ENCODE measurements at regions not wholly inside any gene's neighbourhood (a gene's known extent, or its start where the extent isn't known, plus 50 kb on each side); places are given as distances from the start of the nearest gene placed in this dataset.
A peak's percentile ranks its signal among the peaks of the same experiment; 100 is the strongest.

DNA sequence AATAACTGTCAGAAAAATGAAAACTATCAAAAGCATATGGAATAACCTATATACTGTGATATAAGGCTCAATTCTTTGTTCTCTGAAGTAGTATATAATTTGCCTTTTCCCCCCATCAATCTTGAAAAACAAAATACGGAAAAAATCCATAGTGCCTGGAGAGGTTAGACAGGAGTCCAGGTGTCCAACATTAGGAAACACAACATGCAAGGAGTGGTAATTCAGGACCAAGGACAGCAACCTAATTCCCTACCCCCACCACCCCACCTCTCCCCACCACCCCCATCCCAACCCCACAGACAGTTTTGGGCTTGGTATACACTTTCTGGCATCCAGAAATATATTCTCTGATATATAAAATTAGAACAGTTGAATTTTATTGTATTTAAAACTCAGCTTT is 55.1 kb upstream of the SLC25A26 start:
- DNase-seq (ENCODE audit: low spot score): no peak

DNA sequence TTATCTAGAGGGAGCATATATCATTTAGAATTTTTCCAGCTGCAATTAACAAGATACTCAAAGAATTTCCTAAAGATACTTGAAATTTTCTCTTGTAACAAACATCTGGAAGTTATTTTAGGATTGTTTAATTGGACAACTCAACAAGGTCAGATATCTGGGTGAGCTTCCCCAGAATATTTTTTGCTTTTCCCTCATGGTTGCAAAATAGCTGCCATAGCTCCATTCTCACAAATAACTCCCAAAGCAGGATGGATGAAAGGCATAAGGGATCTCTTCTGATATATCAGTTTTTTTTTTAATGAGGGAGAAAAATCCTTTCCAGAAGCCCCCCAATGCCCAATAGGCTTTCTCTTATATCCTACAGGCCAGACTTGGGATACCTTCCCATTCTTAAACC is 56.6 kb upstream of the SLC25A26 start:
- DNase-seq (ENCODE audit: low spot score): no peak

DNA sequence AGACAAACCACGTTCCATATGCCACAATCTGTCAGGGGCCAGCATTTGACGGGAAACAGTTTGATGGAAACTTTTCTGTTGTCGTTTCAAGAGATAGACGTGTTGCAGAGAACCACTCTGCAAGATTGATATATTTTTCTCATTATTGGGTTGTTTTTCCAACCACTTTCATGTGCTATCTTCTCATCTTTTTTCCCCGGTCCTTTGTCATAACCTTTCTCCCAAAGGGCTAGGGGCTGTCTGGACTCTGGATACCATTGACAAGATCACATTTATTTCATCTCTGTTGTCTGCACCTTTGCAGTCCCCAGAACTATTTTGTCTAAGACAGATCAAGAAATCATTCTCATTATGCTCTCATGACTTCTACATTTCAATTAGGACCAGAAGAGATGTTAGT is 57.6 kb upstream of the SLC25A26 start:
- DNase-seq (ENCODE audit: low spot score): no peak

DNA sequence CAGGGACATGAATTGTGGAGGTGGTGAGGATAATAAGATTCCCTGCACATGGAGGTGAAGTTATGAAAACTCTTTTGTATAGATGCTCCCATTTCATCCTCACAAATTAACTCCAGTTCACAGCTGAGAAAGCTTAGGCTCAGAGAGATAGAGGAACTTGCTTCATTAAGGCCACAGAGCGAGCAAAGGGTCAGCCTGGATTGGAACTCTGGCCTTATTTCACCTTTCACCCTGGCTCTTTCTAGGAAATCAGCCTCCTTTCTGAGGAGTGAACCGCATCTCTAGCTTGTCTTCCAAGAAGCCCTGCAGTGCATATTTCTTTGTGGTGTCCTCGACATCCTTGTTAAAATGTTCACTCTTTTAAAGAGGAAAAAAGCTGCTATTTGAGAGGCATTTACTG is 58.0 kb upstream of the SLC25A26 start:
- DNase-seq (ENCODE audit: low spot score): no peak

DNA sequence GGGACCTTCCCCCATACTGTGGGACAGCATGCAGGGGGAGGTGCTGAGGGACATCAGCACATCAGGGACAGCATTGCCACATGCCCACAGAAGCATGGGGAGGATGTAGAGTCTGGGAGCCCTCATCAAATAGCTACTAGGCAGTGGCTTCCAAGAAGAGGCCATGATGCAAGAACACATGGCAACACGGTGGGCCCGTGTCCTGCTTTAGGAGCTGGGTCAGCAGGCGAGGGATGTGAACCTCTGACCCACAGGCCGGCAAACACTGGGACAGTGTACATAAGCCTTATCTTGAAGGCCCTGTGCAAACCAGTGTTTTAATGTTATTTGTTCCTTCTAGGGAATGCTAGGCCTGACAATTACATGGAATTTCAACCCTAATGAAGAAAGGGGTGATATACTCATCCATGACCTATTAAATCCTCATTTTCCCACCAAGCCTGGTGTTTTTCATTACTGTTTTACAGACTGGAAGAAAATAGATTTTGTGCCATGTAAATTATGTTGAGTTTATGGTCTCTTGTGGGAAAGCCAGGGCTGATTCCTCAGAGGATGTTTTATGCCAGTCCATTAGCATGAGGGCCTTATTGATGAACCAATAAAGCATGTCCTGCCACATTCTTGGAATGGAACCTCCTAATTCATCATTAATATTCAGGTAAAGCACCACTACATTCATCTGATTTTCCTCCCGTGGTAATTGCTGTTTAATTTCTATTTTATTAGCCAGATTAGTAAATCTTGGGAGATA is 61.7 kb upstream of the SLC25A26 start:
- DNase-seq (ENCODE audit: low spot score): no peak

DNA sequence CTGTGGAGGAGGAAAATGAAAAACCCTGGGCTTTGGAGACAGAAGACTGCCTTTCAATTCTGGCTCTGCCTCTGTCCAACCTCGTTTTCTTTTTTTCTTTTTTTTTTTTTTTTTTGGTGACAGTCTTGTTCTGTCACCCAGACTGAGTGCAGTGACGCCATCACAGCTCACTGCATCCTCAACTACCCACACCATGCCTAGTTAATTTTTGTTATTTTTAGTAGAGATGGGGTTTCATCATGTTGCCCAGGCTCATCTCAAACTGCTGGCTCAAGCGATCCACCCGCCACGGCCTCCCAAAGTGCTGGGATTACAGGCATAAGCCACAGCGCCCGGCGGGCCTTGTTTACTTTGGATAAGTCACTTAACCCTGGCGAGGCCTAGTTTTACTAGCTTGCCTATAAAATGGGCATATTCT is 66.3 kb upstream of the SLC25A26 start:
- DNase-seq (ENCODE audit: low spot score): no peak

DNA sequence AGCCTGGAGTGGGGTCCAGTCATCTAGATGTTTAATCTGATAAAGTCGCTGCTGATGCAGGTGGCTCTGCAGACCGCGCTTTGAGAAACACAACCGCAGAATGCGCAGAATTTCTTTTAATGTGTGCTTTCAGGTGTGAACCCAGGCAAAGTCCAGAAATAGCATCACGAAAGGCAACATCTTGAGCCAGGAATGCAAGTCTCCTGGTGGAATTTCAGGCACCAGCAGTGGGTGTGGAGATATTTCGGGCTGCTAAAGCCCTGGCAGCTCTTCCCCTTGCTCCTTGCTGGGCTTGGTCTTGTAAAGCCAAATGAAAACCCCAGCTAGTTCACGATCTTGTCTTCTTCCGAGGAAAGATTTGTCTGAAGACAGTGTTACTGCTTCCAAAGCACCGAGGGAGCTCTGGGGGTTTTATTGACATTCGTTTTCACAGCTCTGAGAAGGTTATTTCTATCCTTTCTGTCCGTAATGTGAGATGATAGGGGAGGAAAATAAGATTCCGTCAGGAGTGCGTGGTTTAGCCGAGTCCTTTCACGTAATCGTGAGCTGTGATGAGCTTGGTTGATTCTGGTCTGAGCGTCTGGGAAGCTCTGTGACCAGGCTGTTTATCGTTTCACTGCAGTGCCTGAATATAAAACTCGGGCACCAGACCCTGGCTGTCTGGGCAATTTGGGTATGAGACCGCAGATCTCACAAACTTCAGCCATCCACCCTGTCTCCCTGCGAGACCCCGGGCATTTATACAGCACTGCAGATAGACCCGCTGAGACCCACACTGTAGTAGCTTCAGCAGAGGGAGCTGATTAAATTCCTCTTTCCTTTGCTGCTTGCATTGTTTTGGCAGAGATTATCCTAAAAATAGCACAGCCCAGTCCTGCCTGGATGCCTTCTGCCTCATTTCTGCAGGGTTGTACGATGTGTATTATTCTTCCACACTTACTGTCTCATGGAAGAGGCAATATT is 67.0 kb upstream of the SLC25A26 start:
- DNase-seq (ENCODE audit: low spot score): no peak

DNA sequence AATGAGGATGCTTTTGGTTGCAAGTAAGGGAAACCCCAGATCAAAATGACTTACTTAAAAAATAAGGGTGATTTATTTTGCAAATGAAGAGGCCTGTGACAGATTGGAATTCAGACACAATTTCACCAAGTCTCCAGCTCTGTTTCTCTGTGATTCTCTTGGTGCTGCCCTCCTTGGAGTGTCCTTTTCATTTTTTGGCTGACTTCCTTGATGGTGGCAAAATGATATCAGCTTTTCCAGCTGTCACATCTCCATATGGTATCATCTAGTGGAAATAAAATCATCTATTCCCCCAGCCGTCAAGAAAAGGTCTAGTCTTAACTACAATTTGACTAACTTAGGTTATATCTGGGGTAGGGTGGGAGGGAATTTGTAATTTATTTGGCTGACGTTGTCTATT is 68.5 kb upstream of the SLC25A26 start:
- no peak for DNase-seq (ENCODE audit: low spot score)

DNA sequence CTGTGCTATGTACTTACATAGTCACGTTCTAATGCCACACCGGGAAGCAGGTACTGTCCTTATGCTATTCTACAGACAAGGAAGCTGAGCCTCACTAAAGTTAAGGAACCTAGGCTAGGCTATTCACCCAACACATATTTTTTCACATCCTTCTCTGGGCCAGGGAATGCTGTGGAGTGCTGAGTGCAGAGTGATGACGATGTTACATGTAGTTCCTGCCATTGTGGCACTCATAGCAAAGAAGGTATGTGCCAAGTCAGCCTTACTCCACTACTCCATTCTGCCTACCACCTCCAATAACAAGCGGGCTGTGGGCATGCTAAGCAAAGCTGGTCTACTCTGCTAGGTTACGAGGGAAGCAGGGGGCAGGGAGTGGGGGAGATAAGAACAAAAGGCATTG is 69.8 kb upstream of the SLC25A26 start:
- DNase-seq (ENCODE audit: low spot score): no peak

DNA sequence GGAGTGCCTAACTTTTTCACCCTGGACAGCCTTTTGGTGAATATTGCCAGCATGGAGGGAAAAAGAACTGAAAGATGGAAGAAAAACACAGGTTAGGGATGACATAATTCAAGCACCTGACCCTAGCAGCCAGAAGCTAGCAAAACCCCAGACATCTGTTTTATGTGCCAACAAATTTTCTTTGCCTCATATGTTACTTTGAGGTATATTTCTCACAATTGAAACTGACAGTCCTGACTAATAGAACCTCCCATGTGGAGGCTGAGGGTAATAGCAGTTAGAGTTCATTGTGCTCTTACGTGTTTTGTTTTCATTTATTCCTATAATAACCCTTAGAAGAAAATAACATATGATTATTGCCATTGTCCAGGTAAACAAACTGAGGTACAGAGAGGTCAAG is 71.5 kb upstream of the SLC25A26 start:
- DNase-seq (ENCODE audit: low spot score): no peak

DNA sequence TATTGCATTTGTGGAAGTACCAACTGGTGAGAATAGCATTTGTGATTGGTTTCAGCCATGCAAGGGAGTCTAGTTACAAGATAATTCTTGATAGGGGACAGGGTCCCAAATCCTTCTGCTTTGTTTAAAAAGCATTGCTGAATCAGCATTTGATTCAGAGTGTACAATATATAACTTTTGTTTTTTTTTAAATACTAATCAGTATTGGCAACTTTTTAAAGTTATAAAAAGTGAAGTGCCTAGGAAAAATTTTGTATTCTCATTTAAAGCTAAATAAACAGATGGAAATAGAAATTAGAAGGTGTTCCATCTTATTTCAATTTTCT is 75.4 kb upstream of the SLC25A26 start:
- DNase-seq (ENCODE audit: low spot score): no peak

DNA sequence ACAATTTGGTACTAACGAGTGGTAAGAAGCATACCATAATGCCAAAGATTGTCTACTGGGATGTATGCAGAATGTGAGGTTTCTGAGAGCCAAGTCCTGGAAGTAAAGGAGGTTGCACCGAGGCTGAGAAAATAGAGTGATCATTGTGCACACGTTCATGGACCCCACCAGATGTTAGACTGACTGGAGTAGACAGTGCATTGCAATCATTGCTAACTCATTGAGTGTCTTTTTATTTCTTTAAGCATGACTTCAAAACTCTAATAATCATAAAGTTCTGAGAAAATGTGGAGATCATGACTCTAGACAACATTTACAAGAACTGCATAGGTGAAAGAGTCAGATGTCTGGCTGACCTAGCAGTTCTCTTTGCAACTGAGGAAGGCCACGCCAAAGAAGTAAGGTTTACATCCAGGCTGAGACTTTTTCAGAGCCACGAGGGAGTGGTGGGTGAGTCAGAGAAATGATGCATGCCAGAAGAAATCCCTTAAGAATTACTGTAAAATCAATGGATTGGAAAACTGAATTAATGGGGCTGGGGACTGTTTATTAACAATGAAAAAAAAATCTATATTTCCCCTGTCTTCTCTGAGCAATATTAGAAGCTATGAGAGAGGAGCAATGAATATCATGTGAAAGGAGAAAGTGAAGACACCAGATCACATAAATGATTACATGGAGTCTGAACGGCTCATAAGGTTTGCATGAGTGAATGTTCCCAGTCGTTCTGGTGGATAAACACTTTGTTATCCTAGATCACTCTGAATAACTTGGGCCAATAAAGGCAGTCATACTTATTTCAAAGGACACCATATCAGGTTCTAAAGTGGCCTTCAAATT is 76.0 kb upstream of the SLC25A26 start:
- DNase-seq (ENCODE audit: low spot score): no peak

DNA sequence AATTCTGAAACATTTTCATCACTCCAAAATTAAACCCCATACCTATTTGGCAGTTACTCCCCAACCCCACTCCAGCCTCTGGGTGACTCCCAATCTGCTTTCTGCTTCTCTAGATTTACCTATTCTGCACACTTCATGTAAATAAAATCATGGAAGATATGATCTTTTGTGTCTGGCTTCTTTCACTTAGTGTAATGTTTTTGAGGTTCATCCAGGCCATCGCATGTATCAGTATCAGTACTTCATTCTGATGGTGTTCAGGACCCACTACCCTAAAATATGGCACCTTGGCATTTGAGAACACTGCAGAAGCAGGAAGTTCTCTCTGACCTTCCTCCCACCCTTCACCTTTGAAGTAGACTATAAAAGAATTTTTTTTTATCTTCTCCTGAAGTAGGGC is 78.7 kb upstream of the SLC25A26 start:
- DNase-seq (ENCODE audit: low spot score): no peak

DNA sequence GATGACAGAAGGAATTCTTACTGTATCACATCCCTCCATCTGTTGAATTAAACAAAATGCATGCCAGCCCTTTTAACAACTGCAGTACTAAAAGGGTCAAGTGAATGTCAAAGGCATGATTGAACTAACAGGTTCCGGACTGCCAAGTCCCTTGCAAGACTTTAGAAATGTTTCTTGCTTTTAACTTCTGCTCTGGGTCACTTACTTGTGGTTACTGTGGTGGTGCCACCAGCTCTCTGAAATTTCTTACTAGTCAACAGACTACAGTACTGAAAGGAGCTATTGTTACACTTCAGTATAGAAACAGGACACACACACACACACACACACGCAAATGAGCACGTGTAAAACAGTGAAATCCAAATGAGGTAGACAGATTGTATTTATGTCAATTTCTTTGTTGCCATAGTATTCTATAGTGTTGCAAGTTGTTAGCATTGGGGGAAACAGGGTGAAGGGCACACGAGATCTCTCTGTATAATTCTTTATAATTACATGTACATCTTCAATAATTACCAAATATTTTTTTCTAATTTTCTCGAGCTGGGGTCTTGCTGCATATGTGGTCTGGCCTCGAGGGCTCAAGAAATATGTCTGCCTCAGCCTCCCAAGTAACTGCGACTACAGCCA is 79.9 kb upstream of the SLC25A26 start:
- peak; percentile 79 for DNase-seq (ENCODE audit: low spot score)

DNA sequence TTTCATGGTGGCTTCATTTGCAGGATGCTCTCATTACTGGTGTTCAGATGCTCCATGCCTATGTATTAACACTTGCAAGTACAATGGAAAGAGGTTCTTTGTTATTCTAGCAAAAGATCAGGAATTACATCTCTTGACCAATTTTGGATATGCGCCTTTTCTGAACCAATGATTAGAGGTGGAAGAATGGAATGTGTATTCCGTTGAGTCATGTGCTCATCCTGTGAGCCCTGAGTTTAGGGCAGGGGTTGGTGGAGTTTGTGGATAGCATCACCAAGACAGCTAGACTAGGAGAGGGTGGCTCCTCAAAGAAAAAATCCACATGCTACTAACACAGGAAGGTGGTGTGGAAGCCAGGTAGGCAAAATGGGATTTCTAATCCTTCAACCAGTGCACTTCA is 80.7 kb upstream of the SLC25A26 start:
- no peak for DNase-seq (ENCODE audit: low spot score)

DNA sequence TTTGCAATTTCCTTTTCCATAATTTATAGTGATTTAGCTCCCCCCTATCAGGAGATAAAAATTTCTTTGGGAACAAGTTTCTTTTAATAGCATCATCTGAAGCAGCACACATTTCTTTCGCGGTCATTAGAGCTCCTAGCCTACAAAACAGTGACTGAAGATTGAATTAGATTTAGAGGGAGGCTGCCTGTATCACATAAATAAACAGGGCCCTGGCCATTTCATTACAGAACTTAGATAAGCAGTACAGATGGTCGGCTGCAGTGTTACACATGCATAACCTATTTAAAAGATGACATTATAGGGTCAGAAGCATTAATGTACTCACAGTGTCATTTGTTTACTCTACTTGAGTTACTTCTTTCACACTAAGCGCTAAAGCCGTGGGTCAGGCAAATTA is 81.4 kb upstream of the SLC25A26 start:
- DNase-seq (ENCODE audit: low spot score): no peak

DNA sequence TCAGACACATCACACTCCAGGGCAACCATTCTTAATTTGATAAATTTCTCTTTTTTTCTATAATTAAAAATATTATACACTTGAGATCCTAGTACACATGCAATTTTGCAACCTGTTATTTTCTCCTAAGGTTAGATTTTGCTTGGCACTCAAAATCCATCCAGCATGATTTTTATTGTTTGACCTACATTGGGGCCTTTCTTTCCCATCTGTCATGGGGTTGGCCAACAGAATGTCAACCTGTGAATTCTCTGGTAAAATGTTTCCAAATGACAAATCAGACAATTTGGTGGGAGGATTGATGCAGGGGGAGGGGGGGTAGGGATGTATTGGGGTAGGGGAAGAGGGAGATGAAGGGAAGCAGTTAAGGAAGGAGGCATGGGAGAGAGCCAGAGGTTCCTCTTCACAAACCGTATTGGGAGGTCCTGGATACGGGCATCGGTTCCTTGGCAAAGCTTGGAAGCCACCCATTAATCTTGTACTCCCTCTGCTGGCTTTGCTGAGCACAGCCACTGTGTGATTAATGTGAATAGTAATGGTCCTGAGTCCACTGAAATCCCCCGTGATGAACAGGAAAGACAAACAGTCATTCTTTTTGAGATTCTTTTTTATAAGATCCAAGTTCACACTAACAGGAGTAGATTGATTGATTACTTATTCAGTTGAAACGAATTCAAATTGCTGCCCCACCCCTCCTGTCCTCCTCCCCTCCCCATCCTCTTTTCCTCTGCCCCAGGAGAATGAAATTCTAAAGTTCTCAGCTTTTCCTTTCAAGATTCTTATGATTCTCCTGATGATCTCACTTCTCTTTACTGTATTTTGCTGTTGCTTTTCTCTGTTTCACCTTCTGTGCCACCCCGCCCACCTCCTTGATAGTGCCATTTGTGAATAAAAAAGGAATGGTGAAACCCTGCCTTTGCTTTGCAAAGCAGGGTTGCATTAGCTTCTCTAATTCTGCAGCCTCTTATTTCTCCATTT is 82.2 kb upstream of the SLC25A26 start:
- peak; percentile 64 for DNase-seq (ENCODE audit: low spot score)

DNA sequence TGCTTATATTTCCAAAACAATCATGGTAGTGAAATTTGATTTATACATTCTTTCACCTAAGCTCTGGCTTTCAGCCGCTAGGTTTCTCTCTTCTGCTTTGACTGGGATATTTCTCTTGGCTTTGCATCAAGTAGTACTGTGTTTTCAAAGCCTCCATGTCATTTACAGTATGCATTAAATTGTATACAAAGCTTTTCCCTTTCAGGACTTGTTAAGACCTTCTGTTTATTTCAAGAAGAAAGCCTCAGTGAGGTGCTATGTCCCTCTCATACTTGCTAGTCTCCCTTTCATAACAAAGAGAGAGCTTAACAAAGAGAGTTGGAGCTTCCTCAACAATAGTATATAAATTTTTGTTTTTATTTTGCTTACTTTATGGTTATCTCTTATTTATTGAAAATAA is 84.2 kb upstream of the SLC25A26 start:
- no peak for DNase-seq (ENCODE audit: low spot score)

DNA sequence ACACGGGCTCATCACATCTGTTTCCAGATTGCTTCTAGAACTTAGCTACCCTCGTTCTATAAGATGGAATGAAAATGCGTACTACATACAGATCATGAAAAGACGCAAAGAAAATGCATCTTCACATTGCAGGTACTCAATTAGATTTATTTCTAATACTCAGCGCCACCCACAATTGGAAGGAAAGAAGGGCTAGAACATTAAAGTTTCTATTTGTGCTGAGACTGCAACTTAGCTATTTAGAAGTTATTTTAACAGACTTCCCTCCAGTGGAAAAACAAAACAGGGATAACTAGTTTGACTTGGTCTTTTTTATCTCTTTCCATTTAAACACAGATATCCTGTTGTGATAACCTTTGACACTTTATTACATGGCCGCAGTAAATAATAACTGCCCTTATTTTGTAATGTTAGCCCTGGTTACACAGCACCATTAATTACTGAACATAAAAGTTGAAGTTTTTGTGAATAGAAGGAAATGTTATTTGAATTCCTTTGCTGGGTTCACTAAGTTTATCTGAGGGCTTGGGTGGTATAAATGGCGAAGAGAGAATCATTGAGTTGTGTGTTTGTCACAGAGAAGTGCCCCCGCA is 86.9 kb upstream of the SLC25A26 start:
- no peak for DNase-seq (ENCODE audit: low spot score)

DNA sequence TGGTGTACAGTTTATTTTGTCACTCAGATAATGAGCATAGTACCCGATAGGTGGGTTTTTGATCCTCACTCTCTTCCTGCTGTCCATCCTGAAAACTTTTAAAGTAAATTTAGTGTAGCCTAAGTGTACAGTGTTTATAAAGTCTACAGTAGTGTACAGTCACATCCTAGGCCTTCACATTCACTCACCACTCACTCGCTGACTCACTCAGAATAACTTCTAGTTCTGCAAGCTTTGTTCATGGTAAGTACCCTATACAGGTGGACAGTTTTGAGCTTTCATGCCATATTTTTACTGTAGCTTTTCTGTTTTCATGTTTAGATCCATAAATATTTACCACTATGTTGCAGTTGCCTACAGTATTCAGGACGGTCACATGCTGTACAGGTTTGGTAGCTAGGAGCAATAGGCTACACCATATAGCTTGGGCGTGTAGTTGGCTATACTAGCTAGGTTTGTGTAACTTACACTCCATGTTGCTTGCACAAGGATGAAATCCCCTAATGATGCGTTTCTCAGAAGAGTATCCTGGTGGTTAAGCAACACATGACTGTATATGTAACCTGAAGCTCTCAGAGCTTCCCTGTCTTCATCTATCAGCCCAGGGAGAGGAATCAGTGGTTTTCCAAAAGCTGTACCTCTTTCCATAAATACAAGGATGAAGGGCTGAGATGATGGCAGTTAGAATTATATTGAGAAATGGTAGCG is 87.6 kb upstream of the SLC25A26 start:
- no peak for DNase-seq (ENCODE audit: low spot score)

Data from SW480 (cell line).